GM12878 (cell line): ENCODE measurements at regions not wholly inside any gene's neighbourhood (a gene's known extent, or its start where the extent isn't known, plus 50 kb on each side); places are given as distances from the start of the nearest gene placed in this dataset.

Experiments
- ATAC-seq: fragments of 200-7000 bp; cut with Tn5 transposase; 3 replicates; pipeline ENCODE4 v1.9.1; 2020; ENCODE audit warnings: mild to moderate bottlenecking, moderate library complexity
- BruUV-seq: library from RNA; stranded (reverse); fragments of 400-500 nt; replicated peaks from 2 replicates; lab custom pipeline; 2021; lab: Mats Ljungman, UMichigan
- CTCF ChIA-PET: fragments of 300-600 bp; sonication (Branson Sonifier 250); formaldehyde crosslinking; extraction: SDS; loops from one replicate; lab custom pipeline; 2021; ENCODE audit warnings: inconsistent platforms; lab: Yijun Ruan, JAX
- POLR2A ChIA-PET: fragments of 350-600 bp; formaldehyde crosslinking; extraction: SDS; loops from one replicate; lab custom pipeline; 2021; ENCODE audit warnings: inconsistent platforms; lab: Charles Lee
- RAD21 ChIA-PET: fragments of 300-600 bp; sonication (Branson Sonifier 250); formaldehyde crosslinking; loops from one replicate; lab custom pipeline; 2023; ENCODE audit warnings: antibody characterized with exemption; ENCODE audit not compliant: unreplicated experiment; lab: Charles Lee
- SMC1A ChIA-PET: fragments of 300-600 bp; sonication (Branson Sonifier 250); formaldehyde crosslinking; loops from one replicate; lab custom pipeline; 2023; ENCODE audit not compliant: unreplicated experiment, uncharacterized antibody; lab: Charles Lee
- DNase-seq: peaks from one replicate; pipeline ENCODE4 v3.0.0-alpha.2; 2011; ENCODE audit warnings: low read depth, low spot score
- FAIRE-seq: peaks from 3 replicates; lab custom pipeline; 2011; peaks lifted over from hg19 to GRCh38; lab: Jason Lieb, UNC
- H2AFZ ChIP-seq: 2 replicates; pipeline ENCODE4 v1.6.0; 2011; ENCODE audit warnings: low read depth, low read length, control low read depth; ENCODE audit not compliant: control insufficient read depth
- H3K27ac ChIP-seq: 2 replicates; pipeline ENCODE4 v1.5.1; 2011; ENCODE audit warnings: control low read depth; ENCODE audit not compliant: control insufficient read depth, insufficient read depth
- H3K27me3 ChIP-seq, 2 experiments: replicated peaks in 1 of 2; 2 replicates each; pipeline versions ENCODE4 v1.6.0 to v1.6.1; 2011; ENCODE audit warnings: low read length in 1 of 2; ENCODE audit not compliant: control insufficient read depth in 2 of 2, insufficient read depth in 2 of 2
- H3K36me3 ChIP-seq, 2 experiments: 2 replicates each; pipeline ENCODE4 v1.5.1; 2011; ENCODE audit warnings: low read length in 1 of 2; ENCODE audit not compliant: control insufficient read depth in 2 of 2, insufficient read depth in 2 of 2
- H3K4me1 ChIP-seq: 2 replicates; pipeline ENCODE4 v1.6.1; 2011; ENCODE audit warnings: mild to moderate bottlenecking, low read length, moderate library complexity, mixed read lengths; ENCODE audit not compliant: control insufficient read depth, insufficient read depth
- H3K4me2 ChIP-seq: 2 replicates; pipeline ENCODE4 v1.6.0; 2011; ENCODE audit warnings: control low read depth; ENCODE audit not compliant: control insufficient read depth, insufficient read depth
- H3K4me3 ChIP-seq: fragments of 200-600 bp; sonication (generic); 2 replicates; pipeline ENCODE4 v1.5.1; 2016
- H3K79me2 ChIP-seq: 2 replicates; pipeline ENCODE4 v1.6.0; 2011; ENCODE audit warnings: low read length; ENCODE audit not compliant: control insufficient read depth, insufficient read depth
- H3K9ac ChIP-seq: 2 replicates; pipeline ENCODE4 v1.8.0; 2011; ENCODE audit warnings: low read length, control low read depth, mixed read lengths; ENCODE audit not compliant: control insufficient read depth, insufficient read depth
- H3K9me3 ChIP-seq: replicated peaks from 3 replicates; pipeline ENCODE4 v1.5.1; 2011; ENCODE audit warnings: mild to moderate bottlenecking, low read length; ENCODE audit not compliant: control insufficient read depth, insufficient read depth
- H4K20me1 ChIP-seq: 2 replicates; pipeline ENCODE4 v1.6.0; 2011; ENCODE audit not compliant: control insufficient read depth, insufficient read depth
- ATF2 ChIP-seq: IDR thresholded peaks from 2 replicates; pipeline ENCODE4 v1.6.1; 2012; ENCODE audit warnings: low read length, inconsistent platforms
- ATF7 ChIP-seq: fragments of 450-650 bp; IDR thresholded peaks from 2 replicates; pipeline ENCODE4 v1.6.1; 2016; ENCODE audit warnings: low read depth, mild to moderate bottlenecking
- CEBPB ChIP-seq, 2 experiments: fragments of 150-350 bp in 1 of 2; IDR thresholded peaks; 2 replicates each; pipeline ENCODE4 v1.6.1; 2012 to 2014; ENCODE audit warnings: low read depth in 2 of 2, low read length in 2 of 2, borderline replicate concordance in 1 of 2, inconsistent platforms in 1 of 2
- NR2F1 ChIP-seq: fragments of 450-650 bp; conservative IDR thresholded peaks from 2 replicates; pipeline ENCODE4 v1.6.1; 2017; ENCODE audit warnings: mild to moderate bottlenecking
- PRDM15 ChIP-seq: fragments of 450-650 bp; formaldehyde crosslinking; IDR thresholded peaks from 2 replicates; pipeline ENCODE4 v1.4.0; 2020; ENCODE audit warnings: mild to moderate bottlenecking, moderate library complexity
- SKIL ChIP-seq: fragments of 450-650 bp; IDR thresholded peaks from 2 replicates; pipeline ENCODE4 v1.6.1; 2017; ENCODE audit warnings: mild to moderate bottlenecking, low read depth, inconsistent platforms; ENCODE audit not compliant: poor library complexity, severe bottlenecking
- WGBS: methylation state at CpG from one replicate; pipeline ENCODE4 v1.1.6; 2016; ENCODE audit warnings: low lambda C conversion rate; ENCODE audit not compliant: insufficient replicate concordance, insufficient coverage; ENCODE audit errors: missing lambda C conversion rate; 5-methylcytosine and 5-hydroxymethylcytosine counted together
- in situ Hi-C: fragments of 300-500 bp; cut with MboI; formaldehyde crosslinking; loops from 9 replicates; pipeline ENCODE4 v1.14.3; 2018; ENCODE audit warnings: mixed read lengths
- intact Hi-C: fragments of 100-400 bp; cut with micrococcal nuclease; formaldehyde crosslinking; loops from one replicate; pipeline ENCODE4 v1.14.2; 2022; ENCODE audit not compliant: unreplicated experiment

GRCh38 chr12:91538418-91538817 lies 355.8 kb upstream of the DCN start:
- POLR2A ChIA-PET = no interaction called here
- no peaks in the 10 kb centered on the region for H3K27me3 ChIP-seq
- SMC1A ChIA-PET = no interaction called here
- no TSS peak for BruUV-seq
- in situ Hi-C loops = no loop called here
- H3K9me3 ChIP-seq = no peaks in the 10 kb centered on the region
- FAIRE-seq (no peak), ATAC-seq (no peak), DNase-seq (no peak)
- TF ChIP-seq PRDM15 (CRISPR knock-in tag) (no peak), CEBPB (IDR thresholded peaks at IDR 0.05; ENCODE audit: borderline replicate concordance in 1 of 2, low read depth in 2 of 2, low read length in 2 of 2) (no peak), ATF7 (no peak), ATF2 (no peak), SKIL (no peak), NR2F1 (no peak)
- 1% methylated on average over 4 of the region's 4 CpGs for WGBS
- intact Hi-C loops = no loop called here
- H3K9ac ChIP-seq = no peak overlapping the region
- CTCF ChIA-PET = interaction anchor here (0.9 kb wide), 1 partner anchor 16 kb away, joined by 3 read pairs; no protein-coding TSS in a partner anchor
- H4K20me1 ChIP-seq = no peaks in the 10 kb centered on the region
- no peaks in the 10 kb centered on the region for H3K4me1 ChIP-seq
- no peaks in the 10 kb centered on the region for H3K36me3 ChIP-seq
- no peak overlapping the region for H3K4me3 ChIP-seq
- H3K79me2 ChIP-seq = no peaks in the 10 kb centered on the region
- H3K27ac ChIP-seq = no peak overlapping the region
- H3K4me2 ChIP-seq = no peak overlapping the region
- RAD21 ChIA-PET = no interaction called here
- H2AFZ ChIP-seq = no peak overlapping the region
